Mesendoderm (in vitro differentiated cells): ENCODE measurements at regions not wholly inside any gene's neighbourhood (a gene's known extent, or its start where the extent isn't known, plus 50 kb on each side); places are given as distances from the start of the nearest gene placed in this dataset.
A peak's percentile ranks its signal among the peaks of the same experiment; 100 is the strongest.

Experiments used
- DNase-seq: peaks from one replicate; pipeline ENCODE4 v3.0.0; 2013
- H2AK5ac ChIP-seq: 2 replicates; pipeline ENCODE4 v1.6.1; 2013; ENCODE audit warnings: low read length, inconsistent platforms
- H2BK120ac ChIP-seq: 2 replicates; pipeline ENCODE4 v1.6.1; 2013; ENCODE audit warnings: low read depth, mild to moderate bottlenecking, low read length, moderate library complexity, mixed read lengths
- H2BK15ac ChIP-seq: replicated peaks from 2 replicates; pipeline ENCODE4 v1.6.1; 2013; ENCODE audit warnings: low read depth, mild to moderate bottlenecking, moderate library complexity
- H2BK5ac ChIP-seq: 2 replicates; pipeline ENCODE4 v1.6.1; 2013; ENCODE audit warnings: low read length, inconsistent platforms
- H3K18ac ChIP-seq: 2 replicates; pipeline ENCODE4 v1.6.1; 2013; ENCODE audit warnings: mild to moderate bottlenecking, low read length, mixed read lengths
- H3K23ac ChIP-seq: one replicate; pipeline ENCODE4 v1.6.1; 2013; ENCODE audit warnings: low read length
- H3K27ac ChIP-seq: 2 replicates; pipeline ENCODE4 v1.5.1; 2013; ENCODE audit warnings: low read depth, mild to moderate bottlenecking, inconsistent platforms, low read length, moderate library complexity
- H3K27me3 ChIP-seq: 2 replicates; pipeline ENCODE4 v1.6.1; 2013; ENCODE audit warnings: low read length, control low read depth, mild to moderate bottlenecking, inconsistent platforms; ENCODE audit not compliant: insufficient read depth, poor library complexity
- H3K36me3 ChIP-seq: 2 replicates; pipeline ENCODE4 v1.6.1; 2013; ENCODE audit warnings: low read length, inconsistent platforms; ENCODE audit not compliant: control insufficient read depth, insufficient read depth
- H3K4ac ChIP-seq: one replicate; pipeline ENCODE4 v1.6.1; 2013; ENCODE audit warnings: low read depth, mild to moderate bottlenecking, low read length, moderate library complexity
- H3K4me1 ChIP-seq: 2 replicates; pipeline ENCODE4 v1.6.1; 2013; ENCODE audit warnings: low read depth, low read length, inconsistent platforms; ENCODE audit not compliant: control insufficient read depth
- H3K4me2 ChIP-seq: 2 replicates; pipeline ENCODE4 v1.6.1; 2013; ENCODE audit warnings: low read length
- H3K4me3 ChIP-seq: 2 replicates; pipeline ENCODE4 v1.5.1; 2013; ENCODE audit warnings: mild to moderate bottlenecking, low read length
- H3K56ac ChIP-seq: one replicate; pipeline ENCODE4 v1.6.1; 2013; ENCODE audit warnings: low read length
- H3K79me1 ChIP-seq: 2 replicates; pipeline ENCODE4 v1.6.1; 2013; ENCODE audit warnings: low read length, inconsistent platforms
- H3K79me2 ChIP-seq: 2 replicates; pipeline ENCODE4 v1.6.1; 2013; ENCODE audit warnings: mild to moderate bottlenecking, low read length; ENCODE audit not compliant: control insufficient read depth, insufficient read depth
- H3K9ac ChIP-seq: 2 replicates; pipeline ENCODE4 v1.6.1; 2013; ENCODE audit warnings: low read length, inconsistent platforms
- H4K5ac ChIP-seq: one replicate; pipeline ENCODE4 v1.6.1; 2013; ENCODE audit warnings: low read length
- H4K8ac ChIP-seq: one replicate; pipeline ENCODE4 v1.6.1; 2013; ENCODE audit warnings: low read depth, mild to moderate bottlenecking, control low read depth, low read length, moderate library complexity
- WGBS: extraction: QIAGEN DNeasy Blood & Tissue Kit; methylation state at CpG from one replicate; pipeline ENCODE4 v1.1.7; 2013; ENCODE audit warnings: low lambda C conversion rate, missing lambda C conversion rate; ENCODE audit not compliant: insufficient coverage; ENCODE audit errors: extremely low coverage; 5-methylcytosine and 5-hydroxymethylcytosine counted together

DNA sequence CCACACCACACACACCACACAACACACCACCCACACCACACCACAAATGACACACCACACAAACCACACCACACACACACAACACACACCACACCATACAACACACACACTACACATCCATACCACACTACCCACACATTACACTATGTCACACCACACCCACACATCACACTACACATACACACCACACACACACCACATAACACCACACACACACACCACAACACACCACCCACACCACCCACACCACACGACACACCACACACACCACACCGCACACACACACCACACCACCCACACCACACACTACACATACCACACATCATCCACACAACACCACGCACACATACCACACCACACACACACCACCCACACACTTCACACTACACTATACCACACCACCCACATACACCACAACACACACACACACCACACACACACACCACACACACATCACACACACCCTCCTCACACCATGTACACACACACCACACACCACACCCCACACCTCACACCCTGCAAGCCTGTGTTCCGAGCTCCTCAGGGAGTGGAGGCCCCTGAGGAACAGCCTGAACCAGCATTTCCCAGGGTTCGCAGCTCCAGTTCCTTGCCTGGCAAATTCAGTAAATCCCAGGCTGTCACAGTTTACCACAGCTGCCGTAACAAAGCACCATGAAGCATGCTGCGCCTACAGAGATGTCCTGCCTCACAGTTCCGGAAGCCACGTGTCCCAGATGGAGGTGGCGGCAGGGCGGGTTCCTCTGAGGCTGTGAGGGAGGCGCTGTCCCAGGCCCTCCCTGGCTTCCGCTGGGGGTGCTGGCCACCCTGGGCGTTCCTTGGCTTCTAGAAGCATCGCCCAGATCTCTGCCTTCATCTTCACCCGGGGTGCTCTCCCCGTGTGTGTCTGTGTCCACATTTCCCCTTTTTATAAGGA lies 69.8 kb upstream of the ATP5PO start:
- H3K27ac ChIP-seq: no peak overlapping the region
- no peak overlapping the region for H3K18ac ChIP-seq
- no peak overlapping the region for H2BK15ac ChIP-seq
- no peak overlapping the region for H3K9ac ChIP-seq
- H2BK5ac ChIP-seq: no peak overlapping the region
- H3K4me1 ChIP-seq: no peaks in the 10 kb centered on the region
- no peaks in the 10 kb centered on the region for H3K27me3 ChIP-seq
- H3K23ac ChIP-seq: no peak overlapping the region
- DNase-seq: no peak
- no peaks in the 10 kb centered on the region for H3K79me2 ChIP-seq
- no peaks in the 10 kb centered on the region for H3K36me3 ChIP-seq
- no peak overlapping the region for H3K4me2 ChIP-seq
- H3K4ac ChIP-seq: no peak overlapping the region
- 50% methylated on average over 2 of the region's 17 CpGs for WGBS
- H3K56ac ChIP-seq: no peak overlapping the region
- no peak overlapping the region for H3K4me3 ChIP-seq
- no peak overlapping the region for H2BK120ac ChIP-seq
- H4K8ac ChIP-seq: no peak overlapping the region
- H2AK5ac ChIP-seq: peak overlapping the region; percentile 60
- H4K5ac ChIP-seq: no peak overlapping the region
- H3K79me1 ChIP-seq: no peaks in the 10 kb centered on the region

DNA sequence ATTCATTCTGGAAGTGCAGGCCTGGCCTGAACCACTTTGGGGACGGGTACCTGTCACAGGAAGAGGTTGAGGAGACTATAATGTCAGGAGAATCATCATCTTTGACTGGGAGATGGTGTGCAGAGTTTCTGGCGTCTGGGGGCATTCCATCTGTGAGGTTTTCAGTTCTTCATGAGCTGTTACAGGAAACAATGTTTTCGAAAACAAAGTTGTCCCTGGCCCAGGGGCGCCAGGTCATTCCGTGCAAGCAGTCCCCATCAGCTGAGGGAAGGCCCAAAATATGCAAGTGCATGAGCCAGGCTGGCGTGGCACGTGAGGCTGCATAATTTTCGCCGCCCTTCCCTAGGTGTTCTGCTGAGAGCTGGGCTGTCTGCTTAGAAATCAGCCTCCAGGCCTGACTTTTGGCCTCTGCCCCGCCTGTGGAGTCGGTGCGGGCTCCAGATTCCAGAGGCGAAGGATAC lies 68.4 kb upstream of the ATP5PO start:
- Histone ChIP-seq H4K8ac (no peak overlapping the region), H3K9ac (no peak overlapping the region), H3K4me1 (no peaks in the 10 kb centered on the region), H3K27ac (no peak overlapping the region), H3K4ac (no peak overlapping the region), H2BK5ac (no peak overlapping the region), H3K18ac (no peak overlapping the region), H3K4me2 (no peak overlapping the region), H3K27me3 (no peaks in the 10 kb centered on the region), H4K5ac (no peak overlapping the region), H2BK15ac (no peak overlapping the region), H3K79me1 (no peaks in the 10 kb centered on the region), H3K4me3 (no peak overlapping the region), H2AK5ac (no peak overlapping the region), H3K36me3 (no peaks in the 10 kb centered on the region), H3K79me2 (no peaks in the 10 kb centered on the region), H2BK120ac (no peak overlapping the region), H3K56ac (no peak overlapping the region), H3K23ac (no peak overlapping the region)
- WGBS: no CpG with 5 or more reads among the region's 13 CpGs
- no peak for DNase-seq

DNA sequence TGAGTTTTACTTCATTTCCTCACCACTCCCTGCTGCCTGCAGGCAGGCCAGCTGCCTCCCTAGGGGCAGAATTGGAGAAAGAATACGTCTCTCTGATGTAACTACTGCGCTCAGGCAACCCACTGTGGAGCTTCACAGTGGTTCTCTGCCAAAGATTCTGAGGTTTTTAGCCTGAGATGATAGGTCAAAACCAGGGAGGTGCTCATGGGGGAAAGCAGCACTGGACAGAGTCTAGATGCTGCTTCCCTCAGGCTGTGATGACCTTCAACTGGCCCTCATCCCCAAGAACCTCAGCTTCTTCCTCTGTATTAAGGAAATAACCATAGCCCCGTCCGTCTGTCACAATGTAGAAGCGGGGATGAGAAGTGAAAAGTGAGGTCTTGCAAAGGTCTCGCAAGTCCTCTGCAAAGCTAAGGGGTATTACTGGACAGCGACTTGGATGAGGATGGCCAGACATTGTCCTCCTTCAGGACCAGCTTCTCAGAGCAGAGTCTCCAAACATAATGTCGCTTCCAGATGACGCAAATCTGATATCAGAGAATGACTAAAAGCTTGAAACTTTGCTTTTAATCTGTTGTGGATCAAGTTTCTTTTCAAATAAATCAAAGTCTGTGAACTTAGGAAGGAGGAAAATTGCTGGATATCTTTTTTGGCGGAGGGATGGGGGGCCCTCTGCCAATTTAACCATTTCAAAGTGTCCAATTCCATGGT lies 65.9 kb upstream of the ATP5PO start:
- WGBS: no CpG with 5 or more reads among the region's 10 CpGs
- no peak overlapping the region for H3K4ac ChIP-seq
- no peaks in the 10 kb centered on the region for H3K4me1 ChIP-seq
- H3K27me3 ChIP-seq: no peaks in the 10 kb centered on the region
- no peak for DNase-seq
- H2BK5ac ChIP-seq: no peak overlapping the region
- no peak overlapping the region for H3K4me3 ChIP-seq
- H3K4me2 ChIP-seq: no peak overlapping the region
- no peak overlapping the region for H3K18ac ChIP-seq
- no peaks in the 10 kb centered on the region for H3K79me2 ChIP-seq
- H4K5ac ChIP-seq: no peak overlapping the region
- H3K27ac ChIP-seq: no peak overlapping the region
- H2BK15ac ChIP-seq: no peak overlapping the region
- H3K36me3 ChIP-seq: no peaks in the 10 kb centered on the region
- H3K9ac ChIP-seq: no peak overlapping the region
- no peak overlapping the region for H2BK120ac ChIP-seq
- no peak overlapping the region for H4K8ac ChIP-seq
- no peak overlapping the region for H2AK5ac ChIP-seq
- H3K56ac ChIP-seq: no peak overlapping the region
- H3K23ac ChIP-seq: no peak overlapping the region
- no peaks in the 10 kb centered on the region for H3K79me1 ChIP-seq

DNA sequence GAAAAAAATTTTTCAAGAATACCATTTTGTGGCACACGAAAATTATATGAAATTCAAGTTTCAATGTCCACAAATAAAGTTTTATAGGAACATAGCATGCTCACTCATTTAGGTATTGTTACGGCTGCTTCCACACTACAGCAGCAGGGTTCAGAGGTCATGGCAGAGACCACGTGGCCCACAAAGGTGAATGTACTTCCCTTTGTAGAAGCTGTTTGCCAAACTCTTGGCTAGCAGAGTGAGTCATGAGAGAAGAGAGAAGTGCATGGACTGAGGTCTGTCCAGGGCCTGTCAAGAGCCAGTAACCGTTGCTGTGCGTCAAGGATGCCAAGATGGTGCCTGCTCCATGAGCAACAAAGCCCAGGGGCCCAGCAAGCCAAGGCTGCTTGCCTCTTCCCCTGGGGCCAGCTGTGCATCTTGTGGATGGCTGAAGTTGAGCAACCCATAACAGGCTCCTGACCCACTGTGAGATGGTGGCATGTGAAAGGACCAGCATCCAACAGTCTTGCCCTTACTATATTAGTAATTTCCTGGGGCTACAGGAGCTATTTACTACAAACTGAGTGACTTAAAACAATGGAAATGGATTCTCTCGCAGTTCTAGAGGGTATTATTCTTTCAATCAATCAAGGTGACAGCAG lies 64.8 kb upstream of the ATP5PO start:
- Histone ChIP-seq H4K8ac (no peak overlapping the region), H3K79me1 (no peaks in the 10 kb centered on the region), H3K23ac (no peak overlapping the region), H3K9ac (no peak overlapping the region), H4K5ac (no peak overlapping the region), H2BK15ac (no peak overlapping the region), H2AK5ac (no peak overlapping the region), H3K4ac (no peak overlapping the region), H3K4me2 (no peak overlapping the region), H3K18ac (no peak overlapping the region), H3K27me3 (no peaks in the 10 kb centered on the region), H3K56ac (no peak overlapping the region), H3K4me3 (no peak overlapping the region), H3K4me1 (peaks cover 5% of the 10 kb centered on the region), H3K27ac (no peak overlapping the region), H2BK5ac (no peak overlapping the region), H3K79me2 (no peaks in the 10 kb centered on the region), H3K36me3 (no peaks in the 10 kb centered on the region), H2BK120ac (no peak overlapping the region)
- no CpG with 5 or more reads among the region's 6 CpGs for WGBS
- no peak for DNase-seq

DNA sequence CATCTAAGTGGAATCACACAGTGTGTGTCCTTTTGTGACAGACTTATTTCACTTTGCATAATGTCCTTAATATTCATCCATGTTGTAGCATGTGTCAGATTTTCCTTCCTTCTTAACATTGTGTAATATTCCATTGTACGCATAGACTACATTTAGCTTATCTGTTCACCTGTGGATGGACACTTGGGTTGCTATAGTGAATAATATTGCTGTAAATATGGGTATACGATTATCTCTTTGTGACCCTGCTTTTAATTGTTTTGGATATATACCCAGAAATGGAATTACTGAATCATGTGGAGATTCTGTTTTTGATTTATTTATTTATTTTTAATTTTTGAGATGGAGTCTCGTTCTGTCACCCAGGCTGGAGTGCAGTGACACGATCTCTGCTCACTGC lies 63.0 kb upstream of the ATP5PO start:
- DNase-seq: no peak
- no peak overlapping the region for H2BK15ac ChIP-seq
- no peaks in the 10 kb centered on the region for H3K36me3 ChIP-seq
- H2AK5ac ChIP-seq: no peak overlapping the region
- H3K27me3 ChIP-seq: no peaks in the 10 kb centered on the region
- no peak overlapping the region for H2BK5ac ChIP-seq
- no peaks in the 10 kb centered on the region for H3K79me1 ChIP-seq
- no peak overlapping the region for H3K18ac ChIP-seq
- WGBS: no CpG with 5 or more reads among the region's 4 CpGs
- H3K27ac ChIP-seq: no peak overlapping the region
- no peak overlapping the region for H2BK120ac ChIP-seq
- H3K4ac ChIP-seq: no peak overlapping the region
- no peak overlapping the region for H3K56ac ChIP-seq
- H3K9ac ChIP-seq: no peak overlapping the region
- peaks cover 5% of the 10 kb centered on the region for H3K4me1 ChIP-seq
- no peaks in the 10 kb centered on the region for H3K79me2 ChIP-seq
- no peak overlapping the region for H3K4me3 ChIP-seq
- no peak overlapping the region for H4K5ac ChIP-seq
- no peak overlapping the region for H3K4me2 ChIP-seq
- no peak overlapping the region for H4K8ac ChIP-seq
- no peak overlapping the region for H3K23ac ChIP-seq
